ENCODE measurements at regions not wholly inside any gene's neighbourhood (a gene's known extent, or its start where the extent isn't known, plus 50 kb on each side); places are given as distances from the start of the nearest gene placed in this dataset.

DNA sequence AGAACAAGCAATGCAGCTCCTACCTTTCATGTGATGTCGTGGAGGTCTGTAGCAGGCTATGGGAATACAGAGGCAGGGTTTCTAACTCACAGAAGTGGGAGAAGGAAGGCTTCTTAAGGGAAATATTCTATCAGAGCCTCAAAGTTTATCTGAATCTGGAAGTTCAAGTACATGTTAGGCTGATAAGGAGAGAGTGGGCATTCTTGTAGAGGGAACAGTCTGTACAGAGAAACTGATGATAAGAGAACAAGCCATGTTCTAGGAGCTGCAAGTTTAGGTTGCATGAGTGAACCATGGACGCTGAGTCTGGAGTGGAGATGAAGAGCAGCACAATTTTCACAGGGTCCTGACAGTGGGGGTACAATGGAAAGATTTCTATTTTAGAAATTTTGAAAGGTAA is 344.0 kb downstream of the CHRM3 start:
- DNase-seq (ENCODE audit: low read depth): no peak

DNA sequence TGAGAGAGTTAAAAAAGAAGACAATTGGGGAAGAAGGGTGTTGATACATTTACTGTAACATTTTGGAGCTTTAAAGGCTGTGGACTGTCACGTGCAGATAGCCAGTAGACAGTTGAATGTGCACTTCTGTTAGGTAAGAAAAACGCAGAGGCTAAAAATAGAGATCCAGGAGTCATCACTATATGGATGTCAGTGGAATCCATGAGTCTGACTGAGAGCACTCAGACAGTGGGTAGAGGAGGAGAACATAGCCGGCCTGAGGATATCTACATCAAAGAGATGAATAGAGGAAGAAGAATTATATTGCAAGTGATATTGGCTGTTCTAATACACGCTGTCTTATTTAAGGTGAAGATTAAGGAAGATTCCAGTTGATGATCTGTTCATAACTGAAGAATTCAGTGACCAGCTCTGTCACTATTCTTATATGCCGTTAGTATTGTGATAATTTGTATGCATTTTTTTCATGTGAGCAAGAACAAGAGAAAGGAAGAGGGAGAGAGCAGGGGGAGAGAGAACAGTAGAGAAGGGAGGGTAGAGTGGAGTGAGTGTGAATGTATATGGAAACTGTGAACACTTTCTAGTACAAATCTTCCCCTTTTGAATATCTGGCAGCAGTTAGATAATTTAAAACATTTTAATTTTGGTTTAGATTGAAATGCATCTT is 344.8 kb downstream of the CHRM3 start:
- no peak for DNase-seq (ENCODE audit: low read depth)

DNA sequence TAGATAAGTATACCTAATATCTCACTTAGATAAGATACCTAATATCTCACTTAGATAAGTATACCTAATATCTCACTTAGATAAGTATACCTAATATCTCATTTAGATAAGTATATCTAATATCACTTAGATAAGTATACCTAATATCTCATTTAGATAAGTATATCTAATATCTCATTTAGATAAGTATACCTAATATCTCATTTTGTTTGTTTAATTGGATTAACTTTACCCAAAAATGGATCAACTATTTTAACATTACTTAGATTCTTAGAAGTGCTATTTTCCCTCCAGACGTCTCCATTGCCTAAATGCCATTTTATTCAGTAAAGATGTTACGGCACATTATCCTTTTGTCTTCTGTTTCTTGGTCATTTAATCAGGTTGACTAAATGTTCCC is 346.4 kb downstream of the CHRM3 start:
- DNase-seq (ENCODE audit: low read depth): no peak

DNA sequence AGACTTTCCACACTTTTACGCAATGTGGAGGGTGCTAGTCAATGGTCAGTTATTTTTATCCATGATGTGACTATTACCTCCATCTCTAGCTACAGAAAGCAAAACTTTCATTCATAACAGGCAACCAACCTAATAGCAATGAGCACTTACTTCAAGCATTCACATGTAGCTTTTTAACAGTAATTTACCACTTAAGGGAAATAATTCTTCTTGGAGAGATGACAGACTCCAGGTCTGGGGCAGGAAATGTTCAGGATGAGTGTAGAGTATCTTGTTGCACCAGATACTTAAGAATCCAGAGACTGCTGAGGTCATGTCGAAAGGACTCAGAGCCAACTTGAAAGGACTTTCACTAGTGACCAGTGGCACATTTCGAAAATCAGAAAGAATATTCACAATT is 347.6 kb downstream of the CHRM3 start:
- no peak for DNase-seq (ENCODE audit: low read depth)

DNA sequence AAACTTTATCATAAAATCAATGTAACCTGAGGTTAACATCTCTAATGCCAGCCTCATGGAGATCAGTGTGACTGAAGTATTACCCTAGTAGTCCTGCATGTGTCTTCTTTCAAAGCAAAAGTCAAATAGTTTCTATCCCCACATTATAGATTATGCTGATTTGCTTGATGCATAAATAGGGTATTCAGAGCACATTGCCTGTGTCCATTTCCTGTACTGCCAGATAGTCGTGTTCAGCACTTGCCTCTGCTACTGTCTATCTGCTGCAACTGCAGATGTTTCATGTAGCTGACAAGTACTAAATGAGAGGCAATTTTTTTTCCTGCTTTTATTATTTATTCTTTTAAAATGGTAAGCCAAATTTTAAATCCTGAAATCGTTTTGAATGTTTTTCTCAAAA is 348.7 kb downstream of the CHRM3 start:
- DNase-seq (ENCODE audit: low read depth): no peak

DNA sequence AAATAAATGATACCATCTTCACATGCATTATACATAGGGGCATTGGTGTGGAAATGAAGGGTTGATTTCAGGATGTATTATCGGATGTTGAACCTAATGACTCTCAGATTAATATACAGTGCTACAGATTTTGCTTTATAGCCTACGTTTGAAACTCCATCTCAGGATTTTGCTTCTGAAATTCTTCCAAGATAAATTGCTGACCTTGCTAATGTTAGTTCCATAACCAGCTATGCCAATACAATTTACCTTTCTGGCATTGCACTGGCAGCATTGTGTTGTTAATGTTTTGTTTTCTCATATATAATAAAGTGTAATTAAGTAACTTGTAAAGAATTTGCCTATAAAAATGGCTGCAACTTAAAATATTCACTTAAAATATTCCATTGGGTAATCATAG is 350.1 kb downstream of the CHRM3 start:
- DNase-seq (ENCODE audit: low read depth): no peak

DNA sequence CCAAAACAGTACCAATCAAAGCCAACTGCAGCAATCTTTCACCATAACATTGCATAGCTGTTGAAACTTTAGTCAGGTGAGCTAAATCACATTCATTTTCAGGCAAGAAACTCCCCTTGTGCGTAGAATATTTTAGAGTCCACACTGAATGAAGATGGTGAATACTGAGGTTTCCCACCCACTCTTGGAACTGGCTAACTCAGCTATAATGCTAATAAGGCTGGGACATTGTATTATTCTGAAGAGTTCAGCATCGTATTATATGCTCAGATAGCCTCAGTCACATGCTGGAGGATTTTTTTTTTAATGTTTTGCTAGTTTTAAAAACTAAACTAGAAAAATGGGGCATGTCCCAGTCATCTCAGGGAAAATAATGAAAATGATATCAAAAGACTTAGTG is 352.3 kb upstream of the FMN2 start:
- no peak for DNase-seq (ENCODE audit: low read depth)

DNA sequence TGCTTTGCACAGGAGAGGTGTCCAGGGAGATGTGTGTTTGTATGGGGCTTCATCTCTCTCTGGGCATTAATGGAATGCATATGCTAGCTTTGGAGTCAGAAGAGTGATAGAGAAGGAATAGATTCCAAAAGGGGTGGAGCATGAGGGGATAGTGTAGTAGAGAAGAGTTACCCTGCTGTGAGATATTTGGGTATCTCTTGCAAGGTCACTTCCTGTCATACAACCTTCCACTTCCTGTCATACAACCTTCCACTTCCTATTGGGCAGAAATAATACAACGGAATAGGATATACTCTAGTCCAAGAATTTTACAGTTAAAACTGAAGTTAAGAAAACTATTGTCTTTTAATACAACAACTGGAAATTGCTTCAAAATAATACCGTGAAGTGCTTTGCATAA is 351.8 kb upstream of the FMN2 start:
- DNase-seq (ENCODE audit: low read depth): no peak

DNA sequence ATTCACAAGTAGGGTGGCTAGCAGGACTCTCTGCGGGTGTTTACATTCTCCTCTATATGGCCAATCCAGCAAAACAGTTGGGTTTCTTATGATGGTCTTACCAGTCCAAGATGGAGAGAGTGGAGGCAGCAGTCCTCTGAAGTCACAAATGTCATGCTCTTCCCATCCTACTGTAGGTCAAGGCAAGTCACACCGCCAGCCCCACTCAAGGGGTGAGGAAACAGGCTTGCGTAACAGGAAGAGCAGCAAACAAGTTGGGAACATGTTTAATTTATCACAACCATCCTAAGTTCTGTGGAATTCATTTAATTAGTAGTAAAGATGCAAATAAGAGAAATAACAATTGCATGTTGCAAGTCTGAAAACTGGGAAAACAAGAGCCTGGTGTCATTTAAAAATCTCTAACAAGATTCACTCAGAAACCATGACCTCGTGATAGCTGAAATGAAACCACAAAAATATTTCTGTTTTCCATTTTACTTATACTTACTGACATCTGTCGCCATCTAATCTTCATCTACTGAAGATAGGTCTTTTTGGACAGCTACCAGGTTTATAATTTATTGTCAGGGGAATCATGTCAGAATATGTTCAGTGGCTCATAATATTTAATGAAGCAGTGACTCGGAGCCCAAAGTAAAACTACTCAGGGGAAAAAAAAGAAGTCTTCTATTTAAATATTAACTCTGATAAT is 349.1 kb upstream of the FMN2 start:
- DNase-seq (ENCODE audit: low read depth): no peak

DNA sequence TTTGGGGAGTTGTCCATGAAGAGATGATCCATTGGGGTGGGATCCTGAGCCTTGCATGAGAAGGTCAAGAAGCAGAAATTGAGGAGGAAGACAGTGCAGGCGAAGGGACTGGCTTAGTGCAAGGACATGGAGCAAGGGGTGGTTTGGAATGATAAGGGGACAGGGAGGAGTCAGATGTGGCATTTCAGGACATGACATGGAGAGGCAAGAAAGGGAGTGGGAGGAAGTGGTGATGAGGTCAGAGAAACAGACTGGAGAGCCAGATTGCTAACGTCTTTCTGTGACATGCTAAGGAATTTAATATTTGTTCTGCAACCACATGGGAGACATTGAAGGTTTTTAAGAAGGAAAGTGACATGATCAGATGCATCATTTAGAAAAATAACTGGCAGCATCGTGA is 346.8 kb upstream of the FMN2 start:
- DNase-seq (ENCODE audit: low read depth): no peak

DNA sequence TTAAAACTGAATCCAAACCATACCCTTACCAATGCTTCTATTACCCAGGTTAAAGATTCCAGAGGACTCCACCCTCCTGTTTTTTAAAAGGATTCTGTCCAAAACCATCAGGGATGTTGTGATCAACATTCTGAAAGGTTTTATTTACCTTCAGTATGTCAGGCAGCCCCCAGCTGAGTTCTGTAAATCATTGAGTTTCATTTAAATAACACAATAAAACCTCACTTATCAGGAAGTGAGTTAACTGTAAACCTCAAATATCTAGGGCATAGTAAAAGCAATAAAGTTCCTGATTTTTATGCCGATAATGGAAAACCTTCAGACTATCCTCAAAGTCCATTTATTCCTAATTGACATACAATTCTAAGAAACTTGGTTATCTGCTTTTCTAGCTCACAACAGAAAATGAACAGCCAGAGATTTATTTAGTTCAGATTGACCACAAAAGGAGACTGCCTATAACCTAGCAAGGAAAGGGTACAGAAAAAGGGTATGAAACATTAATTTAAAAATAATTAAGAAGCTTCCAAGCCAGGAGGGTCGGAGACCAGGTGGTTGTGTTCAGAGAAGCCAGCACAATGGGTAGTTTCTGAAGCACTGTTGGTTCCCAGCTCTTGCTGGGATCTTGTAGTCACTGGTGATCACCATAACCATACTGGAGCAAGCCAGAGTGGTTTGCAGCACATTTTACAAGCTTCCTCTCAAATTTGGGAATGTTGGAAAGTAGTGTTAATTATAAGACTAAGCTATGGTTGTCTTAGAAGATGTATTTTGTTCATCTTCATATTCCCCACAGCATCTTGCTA is 336.4 kb upstream of the FMN2 start:
- no peak for DNase-seq (ENCODE audit: low read depth)

DNA sequence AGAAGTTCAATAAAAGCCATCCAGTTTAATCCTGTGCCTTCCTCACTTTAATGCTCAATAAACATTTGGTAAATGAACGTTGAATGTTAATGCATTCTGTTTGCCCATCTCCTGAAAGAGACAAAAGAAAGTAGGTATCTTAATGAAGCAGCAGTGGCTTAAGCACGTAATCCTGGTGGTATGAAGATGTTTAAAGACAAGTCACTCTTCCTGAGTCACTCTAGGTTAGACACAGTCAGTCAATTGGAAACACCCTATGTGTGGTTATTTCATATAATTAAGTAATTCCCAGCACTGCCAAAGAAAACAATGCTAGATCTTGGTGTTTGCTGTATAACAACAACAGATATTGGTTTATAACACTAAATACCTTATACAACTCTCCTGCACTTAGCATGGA is 334.0 kb upstream of the FMN2 start:
- peak; percentile 22 for DNase-seq (ENCODE audit: low read depth)

DNA sequence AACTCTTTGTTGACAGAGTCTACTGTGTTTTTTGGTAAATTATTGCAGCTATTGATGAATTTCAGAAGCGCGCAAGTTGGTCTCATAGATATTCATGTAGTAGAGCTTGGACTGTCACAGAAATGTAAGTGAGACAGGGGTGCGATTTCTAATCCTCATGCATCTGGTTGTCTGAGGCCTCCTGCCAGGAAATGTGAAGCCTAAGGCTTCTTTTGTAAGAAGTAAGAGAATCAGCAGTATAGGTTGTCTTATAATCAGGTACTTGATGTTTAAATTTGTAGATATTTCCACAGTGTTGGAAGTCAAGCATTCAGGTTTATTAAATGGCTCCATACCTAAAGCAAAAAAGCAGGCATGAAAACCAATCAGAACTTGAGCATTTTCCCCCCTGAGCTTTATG is 332.9 kb upstream of the FMN2 start:
- DNase-seq (ENCODE audit: low read depth): no peak

DNA sequence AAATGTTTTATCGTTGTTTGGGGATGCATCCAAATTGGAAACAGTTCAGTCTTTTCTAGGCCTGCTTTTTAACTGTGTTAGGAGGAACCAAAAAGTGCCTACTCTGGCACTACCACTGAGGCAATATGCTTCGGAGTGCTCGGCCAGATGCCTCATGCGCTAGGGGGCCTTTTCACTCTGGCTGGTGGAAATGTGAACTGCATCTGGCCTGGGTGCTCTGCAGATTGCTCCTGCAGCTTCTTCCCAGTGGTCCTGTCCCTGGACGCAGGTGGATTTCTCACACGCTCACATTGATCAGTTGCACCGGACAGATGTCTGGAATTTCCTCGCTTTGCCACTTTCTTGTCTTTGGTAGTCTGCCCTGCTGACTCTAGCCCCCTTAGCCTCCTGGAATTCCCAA is 330.2 kb upstream of the FMN2 start:
- no peak for DNase-seq (ENCODE audit: low read depth)

DNA sequence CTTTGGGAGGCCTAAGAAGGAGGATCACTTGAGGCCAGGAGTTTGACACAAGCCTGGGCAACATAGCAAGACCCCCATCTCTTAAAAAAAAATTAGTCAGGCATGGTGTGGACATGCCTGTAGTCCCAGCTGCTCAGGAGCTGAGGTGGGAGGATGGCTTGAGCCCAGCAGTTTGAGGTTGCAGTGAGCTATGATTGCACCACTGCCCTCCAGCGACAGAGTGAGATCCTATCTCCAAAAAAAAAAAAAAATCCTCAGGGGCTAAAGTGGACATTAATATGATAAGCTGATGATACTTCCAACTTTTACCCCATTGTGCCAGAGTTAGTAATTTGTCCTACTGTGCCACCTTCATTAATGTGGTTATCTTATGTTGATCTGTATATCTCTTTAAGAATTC is 327.8 kb upstream of the FMN2 start:
- DNase-seq (ENCODE audit: low read depth): no peak

DNA sequence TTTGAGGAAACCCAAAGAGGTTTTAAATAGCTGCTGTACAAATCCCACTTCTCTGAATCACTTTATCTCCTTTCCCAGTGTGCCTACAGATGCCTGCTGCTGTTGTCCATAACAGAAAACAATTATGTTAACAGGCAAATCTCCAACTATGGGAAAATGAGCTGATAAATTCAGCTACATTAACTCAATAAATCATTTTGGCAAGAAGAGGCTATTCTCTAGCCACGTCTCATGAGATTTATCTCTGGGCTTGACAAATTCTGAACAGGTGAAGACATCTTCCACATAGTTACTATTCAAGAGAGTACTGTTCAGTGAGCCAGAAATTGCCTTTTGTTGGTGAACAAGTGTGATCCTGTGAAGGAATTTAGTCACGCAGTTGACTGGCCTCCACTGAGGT is 327.1 kb upstream of the FMN2 start:
- no peak for DNase-seq (ENCODE audit: low read depth)

DNA sequence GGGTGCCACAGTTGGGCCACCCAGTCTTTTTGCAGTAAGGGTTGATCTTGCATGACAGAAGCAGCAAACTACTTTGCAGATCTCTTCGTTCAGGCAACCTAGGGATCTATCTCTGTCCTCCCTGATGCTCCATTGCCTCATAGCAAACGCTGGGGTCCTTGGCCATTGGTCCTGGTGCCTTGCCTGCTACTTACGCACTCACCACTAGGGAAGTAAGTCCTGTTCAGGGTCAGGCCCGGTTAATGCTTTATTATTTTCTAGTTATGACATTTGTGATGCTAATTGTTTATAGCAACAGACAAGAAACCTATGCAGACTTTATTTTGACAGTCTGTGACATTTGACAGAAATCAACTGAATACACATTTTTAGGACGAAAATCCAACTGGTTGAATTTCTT is 326.5 kb upstream of the FMN2 start:
- no peak for DNase-seq (ENCODE audit: low read depth)

DNA sequence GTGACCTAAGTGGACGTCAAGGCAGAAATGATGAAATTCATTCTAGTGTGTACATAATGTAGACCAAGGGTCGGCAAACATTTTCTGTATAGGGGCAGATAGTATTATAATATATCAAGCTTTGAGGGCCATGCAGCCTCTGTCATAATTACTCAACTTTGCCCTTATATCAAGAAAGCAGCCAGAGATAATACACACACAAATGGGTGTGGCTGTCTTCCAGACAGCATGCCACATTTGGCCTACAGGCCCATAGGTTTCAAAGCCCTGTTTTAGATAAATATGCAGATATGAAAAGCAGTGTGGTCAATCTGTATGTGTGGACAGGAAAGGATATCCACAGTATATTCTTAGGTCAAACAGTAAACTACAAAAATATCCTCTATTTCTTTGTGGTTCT is 320.1 kb upstream of the FMN2 start:
- DNase-seq (ENCODE audit: low read depth): no peak

DNA sequence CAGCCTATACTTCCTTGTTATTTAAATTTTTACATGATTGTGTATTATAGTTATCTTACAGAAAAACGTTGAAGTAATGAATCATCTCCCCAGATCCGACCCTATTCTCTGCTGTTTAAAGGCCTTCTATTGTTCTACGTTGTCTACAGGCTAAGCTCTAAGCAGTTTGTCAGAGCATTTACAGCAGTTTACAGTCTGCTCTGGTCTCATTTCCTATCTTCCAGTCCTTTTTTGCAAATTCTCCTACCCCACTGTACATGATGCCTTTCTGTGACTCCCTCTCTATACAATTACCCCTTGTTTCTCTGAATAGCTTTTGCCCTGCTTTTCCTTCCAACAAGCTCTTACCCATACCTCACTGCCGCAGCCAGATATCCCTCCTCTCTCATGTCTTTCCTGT is 319.2 kb upstream of the FMN2 start:
- DNase-seq (ENCODE audit: low read depth): no peak

DNA sequence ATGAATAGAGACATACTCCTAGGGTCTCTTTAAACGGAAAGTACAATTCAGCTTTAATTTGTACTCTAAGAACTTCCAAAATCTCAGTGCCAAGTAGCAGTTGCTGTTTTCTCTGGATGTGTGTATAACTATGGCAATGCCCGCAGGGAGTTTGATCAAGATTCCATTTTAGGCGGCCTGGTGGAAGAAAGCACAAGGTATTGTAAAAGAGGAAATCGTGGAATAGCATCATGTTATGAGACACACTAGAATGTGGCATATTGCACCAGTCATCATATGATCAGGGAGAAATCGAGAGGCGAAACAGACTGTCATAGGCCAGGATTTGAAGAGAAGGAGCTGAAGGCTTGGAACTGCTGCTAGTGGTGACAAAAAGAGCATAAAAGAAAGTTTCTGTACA is 316.2 kb upstream of the FMN2 start:
- no peak for DNase-seq (ENCODE audit: low read depth)

DNA sequence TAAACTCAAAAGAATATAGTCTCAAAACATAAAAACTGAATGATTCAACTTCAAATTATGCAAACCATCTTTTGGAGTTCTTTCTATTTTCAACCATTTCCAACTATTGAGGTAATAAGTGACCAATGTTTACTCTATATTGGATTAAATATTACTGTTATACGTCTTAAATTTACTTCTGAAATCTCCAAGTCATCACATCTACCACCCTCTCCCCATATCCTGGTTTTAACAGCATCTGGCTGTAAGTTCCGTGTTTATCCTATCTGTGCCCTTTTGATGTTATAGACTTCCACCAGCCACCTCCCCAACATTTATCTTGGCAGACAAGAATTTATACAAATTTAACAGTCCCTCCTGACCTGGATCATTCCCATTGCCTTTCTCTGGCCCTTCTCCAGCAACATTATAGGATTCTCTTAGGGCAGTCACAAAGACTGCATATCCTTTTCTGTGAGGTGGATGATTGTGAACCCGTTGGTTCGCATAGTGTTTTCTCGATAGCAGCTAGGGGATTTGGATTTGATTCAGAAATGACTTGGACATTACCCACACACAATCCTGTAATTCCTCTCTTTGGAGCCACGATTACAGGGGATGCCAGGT is 313.4 kb upstream of the FMN2 start:
- DNase-seq (ENCODE audit: low read depth): no peak

DNA sequence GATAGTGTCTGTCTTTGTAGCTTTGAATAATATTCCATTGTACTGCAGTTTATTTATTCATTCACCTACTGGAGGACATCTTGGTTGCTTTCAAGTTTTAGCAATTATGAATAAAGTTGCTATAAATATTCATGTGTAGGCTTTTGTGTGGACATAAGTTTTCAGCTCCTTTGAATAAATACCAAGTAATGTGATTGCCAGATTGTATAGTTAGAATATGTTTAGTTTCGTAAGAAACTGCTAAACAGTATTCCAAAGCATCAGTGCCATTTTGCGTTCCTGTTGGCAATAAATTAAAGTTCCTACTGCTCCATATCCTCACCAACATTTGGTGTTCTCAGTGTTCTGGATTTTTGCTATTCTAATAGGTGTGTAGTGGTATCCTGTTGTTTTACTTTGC is 311.7 kb upstream of the FMN2 start:
- no peak for DNase-seq (ENCODE audit: low read depth)

DNA sequence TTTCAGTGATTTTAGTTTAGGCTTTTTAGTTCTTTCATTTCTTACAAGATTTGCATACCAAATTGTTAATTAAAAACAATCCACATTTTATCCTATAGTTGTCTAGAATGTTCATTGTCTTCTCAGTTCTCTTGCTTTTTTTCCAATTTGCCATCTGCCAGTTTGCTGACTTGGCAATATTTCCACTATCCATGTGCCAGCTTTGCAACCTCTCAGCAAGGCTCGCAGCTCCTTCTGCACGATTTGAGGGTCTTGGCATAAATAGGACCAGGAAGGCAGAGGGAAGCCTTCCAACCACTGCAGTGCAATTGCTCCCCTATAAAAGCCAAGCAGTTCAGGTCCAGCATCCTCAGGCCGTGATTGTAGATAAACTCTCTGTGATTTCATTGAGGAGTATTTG is 306.8 kb upstream of the FMN2 start:
- no peak for DNase-seq (ENCODE audit: low read depth)
